ENCODE measurements at regions not wholly inside any gene's neighbourhood (a gene's known extent, or its start where the extent isn't known, plus 50 kb on each side); places are given as distances from the start of the nearest gene placed in this dataset.
A peak's percentile ranks its signal among the peaks of the same experiment; 100 is the strongest.
"Not testable (repeated sequence)": the region's sequence is repeated elsewhere in the genome, so short reads cannot be mapped to it uniquely, and the experiment has no call there.

DNA sequence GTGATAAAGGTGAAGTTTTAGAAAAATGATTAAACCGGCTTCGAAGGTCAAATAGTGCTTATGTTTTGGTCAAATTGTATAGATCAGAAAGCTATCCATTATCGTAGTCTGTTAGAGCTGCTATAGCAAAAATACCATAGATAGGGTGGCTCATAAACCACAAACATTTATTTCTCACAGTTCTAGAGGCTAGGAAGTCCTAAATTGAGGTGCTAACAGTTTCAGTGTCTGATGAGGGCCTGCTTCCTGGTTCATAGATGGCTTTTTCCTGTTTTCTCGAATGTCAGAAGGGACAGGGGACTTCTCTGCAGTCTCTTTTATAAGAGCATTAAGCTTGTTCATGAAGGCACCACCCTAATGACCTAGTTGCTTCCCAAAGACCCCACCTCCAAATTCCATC is 186.6 kb upstream of the ERBB4 start:
- Histone ChIP-seq H3K27me3 (ENCODE audit: insufficient read depth, low read length) (no peaks in the 10 kb centered on the region), H3K36me3 (ENCODE audit: insufficient read depth, low read length) (no peaks in the 10 kb centered on the region), H3K4me1 (ENCODE audit: insufficient read depth, low read length) (peaks cover 2% of the 10 kb centered on the region), H3K9me3 (ENCODE audit: low read length) (peaks cover 7% of the 10 kb centered on the region), H2AFZ (ENCODE audit: low read depth, low read length) (no peak overlapping the region), H3K4me3 (ENCODE audit: low read length) (no peak overlapping the region)

DNA sequence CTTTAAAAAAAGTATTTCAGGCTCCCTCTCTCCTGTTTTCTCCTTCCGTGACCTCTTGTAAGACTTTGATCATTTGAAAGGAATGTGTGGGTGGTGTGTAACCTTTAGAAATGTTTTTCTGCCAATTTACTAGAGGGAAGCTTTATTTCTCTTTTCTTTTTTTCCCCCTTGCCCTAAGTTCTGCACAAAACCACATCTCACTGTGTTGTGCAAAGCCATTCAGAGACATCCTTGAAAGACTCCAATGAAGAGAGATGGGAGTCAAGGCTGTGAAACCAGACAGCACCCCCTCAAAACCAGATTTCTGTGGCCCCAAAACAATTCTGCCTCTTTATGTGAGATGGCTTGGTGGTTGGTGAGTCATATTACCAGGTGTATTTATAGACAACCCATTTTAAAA is 184.6 kb upstream of the ERBB4 start:
- Histone ChIP-seq H3K27me3 (ENCODE audit: insufficient read depth, low read length) (no peaks in the 10 kb centered on the region), H3K4me3 (ENCODE audit: low read length) (no peak overlapping the region), H3K36me3 (ENCODE audit: insufficient read depth, low read length) (no peaks in the 10 kb centered on the region), H3K9me3 (ENCODE audit: low read length) (peaks cover 9% of the 10 kb centered on the region), H2AFZ (ENCODE audit: low read depth, low read length) (no peak overlapping the region), H3K4me1 (ENCODE audit: insufficient read depth, low read length) (peaks cover 2% of the 10 kb centered on the region)

DNA sequence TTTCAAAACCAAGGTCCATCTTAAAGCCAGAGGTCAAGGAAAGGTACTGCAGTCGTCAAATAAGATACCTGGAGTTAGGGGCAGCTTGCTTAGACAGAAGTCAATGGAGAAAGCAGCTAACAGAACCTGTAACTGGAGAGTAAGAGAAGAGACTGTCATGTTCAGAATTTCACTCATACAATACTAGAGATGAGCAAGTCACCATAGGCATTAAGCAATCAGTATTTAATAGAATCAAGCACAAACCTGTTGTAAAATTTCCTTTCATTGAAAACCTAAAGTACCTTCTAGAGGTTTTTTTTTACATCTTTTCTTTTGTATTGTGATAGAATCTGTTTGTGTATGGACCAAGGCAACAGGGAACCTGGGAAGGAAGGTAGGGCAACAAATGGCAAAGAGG is 183.4 kb upstream of the ERBB4 start:
- Histone ChIP-seq H3K27me3 (ENCODE audit: insufficient read depth, low read length) (no peaks in the 10 kb centered on the region), H3K4me1 (ENCODE audit: insufficient read depth, low read length) (peaks cover 2% of the 10 kb centered on the region), H3K9me3 (ENCODE audit: low read length) (peaks cover 9% of the 10 kb centered on the region), H2AFZ (ENCODE audit: low read depth, low read length) (no peak overlapping the region), H3K4me3 (ENCODE audit: low read length) (no peak overlapping the region), H3K36me3 (ENCODE audit: insufficient read depth, low read length) (no peaks in the 10 kb centered on the region)

DNA sequence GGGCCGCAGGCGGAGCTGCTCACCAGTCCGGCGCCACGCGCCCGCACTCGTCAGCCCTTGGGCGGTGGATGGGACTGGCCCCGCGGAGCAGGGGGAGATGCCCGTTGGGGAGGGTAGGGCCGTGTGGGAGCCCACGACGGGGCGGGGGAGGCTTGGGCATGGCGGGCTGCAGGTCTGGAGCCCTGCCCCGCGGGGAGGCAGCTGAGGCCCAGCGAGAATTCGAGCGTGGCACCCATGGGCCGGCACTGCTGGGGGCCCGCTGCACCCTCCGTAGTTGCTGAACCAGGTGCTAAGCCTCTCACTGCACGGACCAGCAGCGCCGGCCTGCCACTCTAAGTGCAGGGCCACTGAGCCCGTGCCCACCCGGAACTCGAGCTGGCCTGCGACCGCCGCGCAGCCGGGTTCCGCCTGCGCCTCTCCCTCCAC is 182.4 kb upstream of the ERBB4 start:
- H3K9me3 ChIP-seq (ENCODE audit: low read length): peaks cover 9% of the 10 kb centered on the region
- no peaks in the 10 kb centered on the region for H3K27me3 ChIP-seq (ENCODE audit: insufficient read depth, low read length)
- no peak overlapping the region for H3K4me3 ChIP-seq (ENCODE audit: low read length)
- H2AFZ ChIP-seq (ENCODE audit: low read depth, low read length): no peak overlapping the region
- H3K36me3 ChIP-seq (ENCODE audit: insufficient read depth, low read length): no peaks in the 10 kb centered on the region
- peaks cover 2% of the 10 kb centered on the region for H3K4me1 ChIP-seq (ENCODE audit: insufficient read depth, low read length)

- H3K4me1 ChIP-seq (ENCODE audit: insufficient read depth, low read length): peaks cover 26% of the 10 kb centered on the region
- H2AFZ ChIP-seq (ENCODE audit: low read depth, low read length); H3K9me3 ChIP-seq (ENCODE audit: low read length); H3K27me3 ChIP-seq (ENCODE audit: insufficient read depth, low read length); H3K36me3 ChIP-seq (ENCODE audit: insufficient read depth, low read length); H3K4me3 ChIP-seq (ENCODE audit: low read length): not testable (repeated sequence)
Observed at GRCh38 chr2:212715411-212715810, 176.8 kb upstream of the ERBB4 start.

DNA sequence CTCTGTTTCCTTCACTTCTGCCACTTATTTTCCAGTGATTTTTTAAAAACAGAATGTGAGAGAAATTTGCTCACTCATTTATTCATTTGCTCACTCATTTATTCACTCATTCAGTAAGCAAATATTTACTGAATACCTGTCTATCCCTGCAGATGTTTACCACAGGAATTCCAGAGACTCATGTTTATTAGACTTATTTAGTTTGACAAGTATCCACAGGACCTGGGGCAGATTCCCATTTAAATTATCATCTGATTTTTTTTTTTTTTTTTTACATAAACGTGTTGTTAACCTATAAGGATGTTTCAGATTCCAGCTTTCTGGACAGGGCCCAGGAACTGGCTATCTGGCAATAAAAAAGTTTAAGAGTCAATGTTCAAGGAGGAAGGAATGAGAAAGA is 175.1 kb upstream of the ERBB4 start:
- H3K36me3 ChIP-seq (ENCODE audit: insufficient read depth, low read length): no peaks in the 10 kb centered on the region
- no peak overlapping the region for H3K4me3 ChIP-seq (ENCODE audit: low read length)
- no peaks in the 10 kb centered on the region for H3K27me3 ChIP-seq (ENCODE audit: insufficient read depth, low read length)
- peaks cover 41% of the 10 kb centered on the region for H3K4me1 ChIP-seq (ENCODE audit: insufficient read depth, low read length)
- H3K9me3 ChIP-seq (ENCODE audit: low read length): no peaks in the 10 kb centered on the region
- H2AFZ ChIP-seq (ENCODE audit: low read depth, low read length): no peak overlapping the region

GRCh38 chr2:212712991-212713390 is 174.4 kb upstream of the ERBB4 start:
- Histone ChIP-seq H2AFZ (ENCODE audit: low read depth, low read length) (no peak overlapping the region), H3K27me3 (ENCODE audit: insufficient read depth, low read length) (no peaks in the 10 kb centered on the region), H3K9me3 (ENCODE audit: low read length) (no peaks in the 10 kb centered on the region), H3K4me3 (ENCODE audit: low read length) (no peak overlapping the region), H3K4me1 (ENCODE audit: insufficient read depth, low read length) (peaks cover 48% of the 10 kb centered on the region), H3K36me3 (ENCODE audit: insufficient read depth, low read length) (no peaks in the 10 kb centered on the region)

- Histone ChIP-seq H3K9me3 (ENCODE audit: low read length) (no peaks in the 10 kb centered on the region), H3K4me3 (ENCODE audit: low read length) (no peak overlapping the region), H3K36me3 (ENCODE audit: insufficient read depth, low read length) (no peaks in the 10 kb centered on the region), H3K4me1 (ENCODE audit: insufficient read depth, low read length) (peaks cover 50% of the 10 kb centered on the region), H3K27me3 (ENCODE audit: insufficient read depth, low read length) (no peaks in the 10 kb centered on the region), H2AFZ (ENCODE audit: low read depth, low read length) (peak overlapping the region; percentile 32)
Observed at GRCh38 chr2:212712466-212712865, 173.9 kb upstream of the ERBB4 start.

DNA sequence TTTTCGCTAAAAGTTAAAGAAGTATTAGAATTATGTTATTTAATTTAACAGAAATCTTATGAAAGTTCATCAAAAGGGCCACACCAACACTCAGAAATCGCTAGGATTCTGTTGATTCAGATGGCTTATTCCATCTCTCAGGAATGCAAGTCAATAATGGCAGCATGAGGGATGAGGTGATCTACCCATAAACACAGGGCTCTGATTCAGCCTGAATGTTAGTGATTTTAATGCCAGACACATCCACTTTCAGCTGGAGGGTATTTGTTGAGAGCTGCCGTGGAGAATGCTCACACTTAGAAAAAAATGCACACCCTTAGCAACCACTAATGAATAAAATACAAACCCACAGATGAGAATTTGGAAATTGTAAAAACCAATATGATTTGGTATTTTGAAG is 173.3 kb upstream of the ERBB4 start:
- Histone ChIP-seq H3K36me3 (ENCODE audit: insufficient read depth, low read length) (no peaks in the 10 kb centered on the region), H2AFZ (ENCODE audit: low read depth, low read length) (peak overlapping the region; percentile 32), H3K4me3 (ENCODE audit: low read length) (no peak overlapping the region), H3K27me3 (ENCODE audit: insufficient read depth, low read length) (no peaks in the 10 kb centered on the region), H3K9me3 (ENCODE audit: low read length) (no peaks in the 10 kb centered on the region), H3K4me1 (ENCODE audit: insufficient read depth, low read length) (peaks cover 50% of the 10 kb centered on the region)

DNA sequence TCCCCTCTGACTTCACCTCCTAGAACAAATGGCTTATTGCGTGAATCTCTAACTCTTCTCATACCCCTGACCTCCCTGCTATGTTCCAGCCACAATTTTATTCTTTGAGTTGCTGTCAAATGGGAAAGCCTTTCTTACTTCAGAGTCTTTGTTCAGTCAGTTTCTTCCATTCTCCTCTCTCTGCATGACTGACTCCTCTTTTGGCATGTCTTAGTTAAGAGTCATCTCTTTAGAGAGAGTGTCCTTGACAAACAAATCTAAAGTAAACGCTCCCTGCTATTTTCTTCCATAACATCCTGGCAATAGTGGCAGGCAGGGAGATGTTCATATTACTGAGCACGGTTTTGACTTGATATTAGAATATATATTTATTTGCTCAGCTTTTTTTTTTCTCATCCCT is 170.7 kb upstream of the ERBB4 start:
- Histone ChIP-seq H3K27me3 (ENCODE audit: insufficient read depth, low read length) (no peaks in the 10 kb centered on the region), H3K4me1 (ENCODE audit: insufficient read depth, low read length) (peaks cover 50% of the 10 kb centered on the region), H3K36me3 (ENCODE audit: insufficient read depth, low read length) (no peaks in the 10 kb centered on the region), H3K4me3 (ENCODE audit: low read length) (no peak overlapping the region), H3K9me3 (ENCODE audit: low read length) (no peaks in the 10 kb centered on the region), H2AFZ (ENCODE audit: low read depth, low read length) (no peak overlapping the region)

DNA sequence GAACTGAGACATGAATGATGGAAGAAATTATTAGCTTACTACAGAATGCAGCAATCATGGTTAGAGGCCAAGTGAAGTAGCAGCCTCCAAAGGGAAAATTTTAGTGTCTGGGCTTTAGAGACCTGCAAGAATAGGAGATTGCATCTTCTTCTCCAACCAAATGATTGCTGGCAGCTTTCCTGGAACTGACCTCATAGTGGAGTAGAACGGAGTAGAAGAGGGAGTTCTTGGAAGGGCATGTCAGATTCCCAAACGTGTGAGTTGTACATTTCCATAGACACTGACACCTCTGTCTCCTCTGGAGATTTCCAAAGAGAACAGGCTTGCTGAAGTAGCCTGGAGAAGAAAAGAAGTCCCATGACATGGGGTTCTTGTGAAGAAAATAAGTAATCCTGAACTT is 169.8 kb upstream of the ERBB4 start:
- Histone ChIP-seq H3K4me1 (ENCODE audit: insufficient read depth, low read length) (peaks cover 48% of the 10 kb centered on the region), H3K27me3 (ENCODE audit: insufficient read depth, low read length) (no peaks in the 10 kb centered on the region), H3K9me3 (ENCODE audit: low read length) (no peaks in the 10 kb centered on the region), H2AFZ (ENCODE audit: low read depth, low read length) (no peak overlapping the region), H3K36me3 (ENCODE audit: insufficient read depth, low read length) (no peaks in the 10 kb centered on the region), H3K4me3 (ENCODE audit: low read length) (no peak overlapping the region)

DNA sequence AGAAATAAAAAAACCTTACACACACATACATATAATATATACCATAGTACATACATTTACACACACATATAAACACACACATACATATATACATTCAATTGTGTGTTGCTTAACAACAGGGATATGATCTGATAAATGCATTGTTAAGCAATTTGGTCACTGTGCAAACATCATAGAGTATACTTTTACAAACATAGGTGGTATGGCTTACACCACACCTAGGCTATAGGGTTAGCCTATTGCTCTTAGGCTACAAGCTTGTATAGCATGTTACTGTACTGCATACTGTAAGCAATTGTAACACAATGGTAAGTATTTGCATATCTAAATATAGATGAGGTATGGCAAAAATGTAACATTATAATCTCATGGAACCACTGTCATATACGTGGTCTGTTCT is 156.8 kb upstream of the ERBB4 start:
- Histone ChIP-seq H3K4me1 (ENCODE audit: insufficient read depth, low read length) (peaks cover 5% of the 10 kb centered on the region), H3K4me3 (ENCODE audit: low read length) (no peak overlapping the region), H3K9me3 (ENCODE audit: low read length) (no peaks in the 10 kb centered on the region), H3K27me3 (ENCODE audit: insufficient read depth, low read length) (no peaks in the 10 kb centered on the region), H3K36me3 (ENCODE audit: insufficient read depth, low read length) (no peaks in the 10 kb centered on the region), H2AFZ (ENCODE audit: low read depth, low read length) (no peak overlapping the region)

- no peak overlapping the region for H3K4me3 ChIP-seq (ENCODE audit: low read length)
- H2AFZ ChIP-seq (ENCODE audit: low read depth, low read length): peak overlapping the region; percentile 47
Observed at GRCh38 chr2:212694398-212694797, 155.8 kb upstream of the ERBB4 start.

DNA sequence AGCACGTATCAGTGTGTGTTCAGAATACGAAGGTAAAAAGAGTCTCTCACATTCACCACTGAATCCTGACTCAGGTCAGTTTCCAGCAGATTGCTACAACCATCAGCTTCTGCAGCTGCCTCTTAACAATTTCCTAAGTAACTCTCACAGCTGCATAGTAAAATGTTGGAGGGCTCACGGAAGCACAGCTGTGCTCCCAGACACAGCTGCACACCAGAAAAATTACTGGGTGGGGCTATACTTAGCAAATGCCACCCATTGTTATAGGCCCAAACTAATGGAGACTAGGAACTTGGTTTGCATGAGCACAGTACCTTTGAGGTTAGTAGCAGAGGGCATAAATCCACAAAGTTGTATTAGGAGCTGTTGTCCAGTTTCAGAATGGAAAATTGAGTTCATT is 153.9 kb upstream of the ERBB4 start:
- no peaks in the 10 kb centered on the region for H3K36me3 ChIP-seq (ENCODE audit: insufficient read depth, low read length)
- no peak overlapping the region for H3K4me3 ChIP-seq (ENCODE audit: low read length)
- H3K27me3 ChIP-seq (ENCODE audit: insufficient read depth, low read length): no peaks in the 10 kb centered on the region
- no peaks in the 10 kb centered on the region for H3K9me3 ChIP-seq (ENCODE audit: low read length)
- peak overlapping the region; percentile 74 for H2AFZ ChIP-seq (ENCODE audit: low read depth, low read length)
- H3K4me1 ChIP-seq (ENCODE audit: insufficient read depth, low read length): peaks cover 5% of the 10 kb centered on the region

More at GRCh38 chr2:212694398-212694797, 155.8 kb upstream of the ERBB4 start:
- Histone ChIP-seq H3K27me3 (ENCODE audit: insufficient read depth, low read length) (no peaks in the 10 kb centered on the region), H3K4me1 (ENCODE audit: insufficient read depth, low read length) (peaks cover 5% of the 10 kb centered on the region), H3K9me3 (ENCODE audit: low read length) (no peaks in the 10 kb centered on the region), H3K36me3 (ENCODE audit: insufficient read depth, low read length) (no peaks in the 10 kb centered on the region)

Data from neuron (in vitro differentiated cells).